GM23338 (cell line): ENCODE measurements at regions not wholly inside any gene's neighbourhood (a gene's known extent, or its start where the extent isn't known, plus 50 kb on each side); places are given as distances from the start of the nearest gene placed in this dataset.

Experiments
- ATAC-seq: fragments of 200-7000 bp; cut with Tn5 transposase; 3 replicates; pipeline ENCODE4 v1.9.1; 2020
- DNase-seq: peaks from one replicate; pipeline ENCODE4 v3.0.0-alpha.2; 2015; ENCODE audit warnings: low spot score
- H2AFZ ChIP-seq: fragments of 200-600 bp; sonication (generic); 2 replicates; pipeline ENCODE4 v1.8.0; 2016; ENCODE audit warnings: antibody characterized with exemption, mild to moderate bottlenecking, moderate library complexity
- H3F3A ChIP-seq: fragments of 200-600 bp; sonication (generic); replicated peaks from 2 replicates; pipeline ENCODE4 v1.8.0; 2017; ENCODE audit warnings: antibody characterized with exemption, mixed run types, low read depth
- H3K27ac ChIP-seq: fragments of 200-600 bp; sonication (generic); 2 replicates; pipeline ENCODE4 v1.6.1; 2016; ENCODE audit warnings: low read depth
- H3K27me3 ChIP-seq: fragments of 200-600 bp; sonication (generic); 2 replicates; pipeline ENCODE4 v1.8.0; 2016; ENCODE audit warnings: mild to moderate bottlenecking, mixed run types, moderate library complexity; ENCODE audit not compliant: insufficient read depth
- H3K36me3 ChIP-seq: fragments of 200-600 bp; sonication (generic); 2 replicates; pipeline ENCODE4 v1.8.0; 2016; ENCODE audit warnings: mild to moderate bottlenecking; ENCODE audit not compliant: insufficient read depth
- H3K4me1 ChIP-seq: fragments of 200-600 bp; sonication (generic); 2 replicates; pipeline ENCODE4 v1.8.0; 2016; ENCODE audit warnings: mild to moderate bottlenecking, moderate library complexity; ENCODE audit not compliant: insufficient read depth
- H3K4me2 ChIP-seq: fragments of 200-600 bp; sonication (generic); 2 replicates; pipeline ENCODE4 v1.7.1; 2017; ENCODE audit warnings: mixed run types
- H3K4me3 ChIP-seq: fragments of 200-600 bp; sonication (generic); 2 replicates; pipeline ENCODE4 v1.6.1; 2016; ENCODE audit warnings: mixed run types
- H3K79me2 ChIP-seq: fragments of 200-600 bp; sonication (generic); replicated peaks from 2 replicates; pipeline ENCODE4 v1.8.0; 2017; ENCODE audit warnings: mild to moderate bottlenecking; ENCODE audit not compliant: insufficient read depth
- H3K9me2 ChIP-seq: fragments of 200-600 bp; sonication (generic); 2 replicates; pipeline ENCODE4 v1.8.0; 2017; ENCODE audit not compliant: insufficient read depth
- H4K20me1 ChIP-seq: fragments of 200-600 bp; sonication (generic); replicated peaks from 2 replicates; pipeline ENCODE4 v1.8.0; 2017; ENCODE audit warnings: mild to moderate bottlenecking; ENCODE audit not compliant: insufficient read depth
- H3K27ac Mint-ChIP-seq: 2 replicates; pipeline ENCODE4 v1.8.0; 2020; ENCODE audit warnings: inconsistent platforms, mild to moderate bottlenecking, moderate library complexity, mixed read lengths
- H3K27me3 Mint-ChIP-seq: 3 replicates; pipeline ENCODE4 v1.8.0; 2022; ENCODE audit warnings: low read depth, mild to moderate bottlenecking, moderate library complexity, mixed read lengths, inconsistent platforms; ENCODE audit not compliant: insufficient read depth, poor library complexity
- H3K36me3 Mint-ChIP-seq: 3 replicates; pipeline ENCODE4 v1.8.0; 2021; ENCODE audit warnings: low read depth, mild to moderate bottlenecking, inconsistent platforms, moderate library complexity, mixed read lengths
- H3K4me1 Mint-ChIP-seq: 3 replicates; pipeline ENCODE4 v1.8.0; 2020; ENCODE audit warnings: mild to moderate bottlenecking, inconsistent platforms, mixed read lengths
- H3K4me3 Mint-ChIP-seq: 3 replicates; pipeline ENCODE4 v1.8.0; 2021; ENCODE audit warnings: moderate library complexity, mild to moderate bottlenecking, inconsistent platforms, mixed read lengths
- H3K9me3 Mint-ChIP-seq: 3 replicates; pipeline ENCODE4 v1.8.0; 2020; ENCODE audit warnings: moderate library complexity, mild to moderate bottlenecking, inconsistent platforms, mixed read lengths
- CREB1 ChIP-seq: fragments of 250-450 bp; sonication (Bioruptor Pico); IDR thresholded peaks from 2 replicates; pipeline ENCODE4 v1.5.0; 2020; ENCODE audit warnings: low read depth, mild to moderate bottlenecking, moderate library complexity
- CTCF ChIP-seq, 2 experiments: fragments of 200-600 bp in 1 of 2; sonication (generic) in 1 of 2; conservative IDR thresholded peaks; 2 replicates each; pipeline versions ENCODE4 v1.5.1 to v1.6.1; 2016 to 2017; ENCODE audit warnings: antibody characterized with exemption in 2 of 2, low read depth in 2 of 2, mild to moderate bottlenecking in 2 of 2, moderate library complexity in 1 of 2
- ETS1 ChIP-seq: IDR thresholded peaks from 2 replicates; pipeline ENCODE4 v1.6.1; 2016; ENCODE audit warnings: antibody characterized with exemption
- EZH2 ChIP-seq: fragments of 200-600 bp; sonication (generic); IDR thresholded peaks from one replicate; pipeline ENCODE4 v1.8.0; 2017; ENCODE audit warnings: antibody characterized with exemption, mild to moderate bottlenecking, low read depth; ENCODE audit not compliant: unreplicated experiment
- EZH2phosphoT487 ChIP-seq: fragments of 200-600 bp; sonication (generic); IDR thresholded peaks from one replicate; pipeline ENCODE4 v1.8.1; 2018; ENCODE audit warnings: antibody characterized with exemption; ENCODE audit not compliant: unreplicated experiment
- JUNB ChIP-seq: IDR thresholded peaks from one replicate; pipeline ENCODE4 v1.6.1; 2016; ENCODE audit warnings: antibody characterized with exemption; ENCODE audit not compliant: unreplicated experiment
- NANOG ChIP-seq: IDR thresholded peaks from 2 replicates; pipeline ENCODE4 v1.6.1; 2016; ENCODE audit warnings: antibody characterized with exemption, borderline replicate concordance
- POLR2AphosphoS5 ChIP-seq: IDR thresholded peaks from 2 replicates; pipeline ENCODE4 v1.6.1; 2016; ENCODE audit warnings: antibody characterized with exemption, low read depth
- REST ChIP-seq: IDR thresholded peaks from one replicate; pipeline ENCODE4 v1.6.1; 2018; ENCODE audit warnings: antibody characterized with exemption; ENCODE audit not compliant: unreplicated experiment
- STAT1 ChIP-seq: IDR thresholded peaks from one replicate; pipeline ENCODE4 v1.6.1; 2016; ENCODE audit warnings: antibody characterized with exemption; ENCODE audit not compliant: unreplicated experiment
- ZNF114 ChIP-seq: fragments of 250-450 bp; sonication (Bioruptor Pico); IDR thresholded peaks from 2 replicates; pipeline ENCODE4 v1.5.0; 2020; ENCODE audit warnings: mild to moderate bottlenecking, moderate library complexity
- ZNF331 ChIP-seq: fragments of 250-450 bp; sonication (Bioruptor Pico); IDR thresholded peaks from 2 replicates; pipeline ENCODE4 v1.5.0; 2020; ENCODE audit warnings: low read depth, mild to moderate bottlenecking, moderate library complexity
- TF ChIP-seq, protein P1 (sequence below): fragments of 250-450 bp; sonication (Bioruptor Pico); IDR thresholded peaks from 2 replicates; pipeline ENCODE4 v1.5.0; 2020; ENCODE audit warnings: mild to moderate bottlenecking, moderate library complexity

- Mint-ChIP-seq H3K27ac (peak overlapping the region; percentile 36; the same call in 1 of the 2 replicates), H3K4me1 (peaks cover 4% of the 10 kb centered on the region), H3K9me3 (no peaks in the 10 kb centered on the region), H3K36me3 (no peaks in the 10 kb centered on the region), H3K27me3 (peaks cover 2% of the 10 kb centered on the region), H3K4me3 (no peak overlapping the region)
- no peak overlapping the region for H3K27ac ChIP-seq
- no peaks in the 10 kb centered on the region for H3K79me2 ChIP-seq
- H3K27me3 ChIP-seq: no peaks in the 10 kb centered on the region
- no peaks in the 10 kb centered on the region for H3K4me1 ChIP-seq
- no peaks in the 10 kb centered on the region for H3K36me3 ChIP-seq
- H3K9me2 ChIP-seq: peaks cover 10% of the 10 kb centered on the region; the same call in 1 of the 2 replicates
- ATAC-seq: no peak
- no peak overlapping the region for H3K4me3 ChIP-seq
- no peaks in the 10 kb centered on the region for H4K20me1 ChIP-seq
- TF ChIP-seq NANOG (no peak), POLR2AphosphoS5 (no peak), EZH2phosphoT487 (no peak), REST (no peak), CTCF (conservative IDR thresholded peaks at IDR 0.05; ENCODE audit: low read depth in 2 of 2) (no peak), STAT1 (no peak), JUNB (no peak), ZNF114 (CRISPR knock-in tag) (no peak), EZH2 (no peak), ZNF331 (no peak), ETS1 (no peak), CREB1 (CRISPR knock-in tag) (no peak)
- TF ChIP-seq, protein P1, sequence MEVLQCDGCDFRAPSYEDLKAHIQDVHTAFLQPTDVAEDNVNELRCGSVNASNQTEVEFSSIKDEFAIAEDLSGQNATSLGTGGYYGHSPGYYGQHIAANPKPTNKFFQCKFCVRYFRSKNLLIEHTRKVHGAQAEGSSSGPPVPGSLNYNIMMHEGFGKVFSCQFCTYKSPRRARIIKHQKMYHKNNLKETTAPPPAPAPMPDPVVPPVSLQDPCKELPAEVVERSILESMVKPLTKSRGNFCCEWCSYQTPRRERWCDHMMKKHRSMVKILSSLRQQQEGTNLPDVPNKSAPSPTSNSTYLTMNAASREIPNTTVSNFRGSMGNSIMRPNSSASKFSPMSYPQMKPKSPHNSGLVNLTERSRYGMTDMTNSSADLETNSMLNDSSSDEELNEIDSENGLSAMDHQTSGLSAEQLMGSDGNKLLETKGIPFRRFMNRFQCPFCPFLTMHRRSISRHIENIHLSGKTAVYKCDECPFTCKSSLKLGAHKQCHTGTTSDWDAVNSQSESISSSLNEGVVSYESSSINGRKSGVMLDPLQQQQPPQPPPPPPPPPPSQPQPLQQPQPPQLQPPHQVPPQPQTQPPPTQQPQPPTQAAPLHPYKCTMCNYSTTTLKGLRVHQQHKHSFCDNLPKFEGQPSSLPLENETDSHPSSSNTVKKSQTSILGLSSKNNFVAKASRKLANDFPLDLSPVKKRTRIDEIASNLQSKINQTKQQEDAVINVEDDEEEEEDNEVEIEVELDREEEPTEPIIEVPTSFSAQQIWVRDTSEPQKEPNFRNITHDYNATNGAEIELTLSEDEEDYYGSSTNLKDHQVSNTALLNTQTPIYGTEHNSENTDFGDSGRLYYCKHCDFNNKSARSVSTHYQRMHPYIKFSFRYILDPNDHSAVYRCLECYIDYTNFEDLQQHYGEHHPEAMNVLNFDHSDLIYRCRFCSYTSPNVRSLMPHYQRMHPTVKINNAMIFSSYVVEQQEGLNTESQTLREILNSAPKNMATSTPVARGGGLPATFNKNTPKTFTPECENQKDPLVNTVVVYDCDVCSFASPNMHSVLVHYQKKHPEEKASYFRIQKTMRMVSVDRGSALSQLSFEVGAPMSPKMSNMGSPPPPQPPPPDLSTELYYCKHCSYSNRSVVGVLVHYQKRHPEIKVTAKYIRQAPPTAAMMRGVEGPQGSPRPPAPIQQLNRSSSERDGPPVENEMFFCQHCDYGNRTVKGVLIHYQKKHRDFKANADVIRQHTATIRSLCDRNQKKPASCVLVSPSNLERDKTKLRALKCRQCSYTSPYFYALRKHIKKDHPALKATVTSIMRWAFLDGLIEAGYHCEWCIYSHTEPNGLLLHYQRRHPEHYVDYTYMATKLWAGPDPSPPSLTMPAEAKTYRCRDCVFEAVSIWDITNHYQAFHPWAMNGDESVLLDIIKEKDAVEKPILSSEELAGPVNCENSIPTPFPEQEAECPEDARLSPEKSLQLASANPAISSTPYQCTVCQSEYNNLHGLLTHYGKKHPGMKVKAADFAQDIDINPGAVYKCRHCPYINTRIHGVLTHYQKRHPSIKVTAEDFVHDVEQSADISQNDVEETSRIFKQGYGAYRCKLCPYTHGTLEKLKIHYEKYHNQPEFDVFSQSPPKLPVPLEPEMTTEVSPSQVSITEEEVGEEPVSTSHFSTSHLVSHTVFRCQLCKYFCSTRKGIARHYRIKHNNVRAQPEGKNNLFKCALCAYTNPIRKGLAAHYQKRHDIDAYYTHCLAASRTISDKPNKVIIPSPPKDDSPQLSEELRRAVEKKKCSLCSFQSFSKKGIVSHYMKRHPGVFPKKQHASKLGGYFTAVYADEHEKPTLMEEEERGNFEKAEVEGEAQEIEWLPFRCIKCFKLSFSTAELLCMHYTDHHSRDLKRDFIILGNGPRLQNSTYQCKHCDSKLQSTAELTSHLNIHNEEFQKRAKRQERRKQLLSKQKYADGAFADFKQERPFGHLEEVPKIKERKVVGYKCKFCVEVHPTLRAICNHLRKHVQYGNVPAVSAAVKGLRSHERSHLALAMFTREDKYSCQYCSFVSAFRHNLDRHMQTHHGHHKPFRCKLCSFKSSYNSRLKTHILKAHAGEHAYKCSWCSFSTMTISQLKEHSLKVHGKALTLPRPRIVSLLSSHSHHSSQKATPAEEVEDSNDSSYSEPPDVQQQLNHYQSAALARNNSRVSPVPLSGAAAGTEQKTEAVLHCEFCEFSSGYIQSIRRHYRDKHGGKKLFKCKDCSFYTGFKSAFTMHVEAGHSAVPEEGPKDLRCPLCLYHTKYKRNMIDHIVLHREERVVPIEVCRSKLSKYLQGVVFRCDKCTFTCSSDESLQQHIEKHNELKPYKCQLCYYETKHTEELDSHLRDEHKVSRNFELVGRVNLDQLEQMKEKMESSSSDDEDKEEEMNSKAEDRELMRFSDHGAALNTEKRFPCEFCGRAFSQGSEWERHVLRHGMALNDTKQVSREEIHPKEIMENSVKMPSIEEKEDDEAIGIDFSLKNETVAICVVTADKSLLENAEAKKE (CRISPR knock-in tag): no peak
- no peak for DNase-seq
- H2AFZ ChIP-seq: no peak overlapping the region; the same call in 1 of the 2 replicates
- no peaks in the 10 kb centered on the region for H3F3A ChIP-seq
- no peak overlapping the region for H3K4me2 ChIP-seq
Measured at GRCh38 chr6:23454080-23454976, 671.7 kb upstream of the NRSN1 start.
